H9 (cell line): ENCODE measurements at regions not wholly inside any gene's neighbourhood (a gene's known extent, or its start where the extent isn't known, plus 50 kb on each side); places are given as distances from the start of the nearest gene placed in this dataset.

Source experiments
- DNase-seq: peaks from one replicate; pipeline ENCODE4 v3.0.0-alpha.2; 2017
- H2AFZ ChIP-seq: one replicate; pipeline ENCODE4 v1.6.1; 2013; ENCODE audit warnings: mild to moderate bottlenecking, low read length, control low read depth, moderate library complexity
- H2AK5ac ChIP-seq: 2 replicates; pipeline ENCODE4 v1.6.1; 2013; ENCODE audit warnings: low read length, control low read depth, mixed read lengths; ENCODE audit not compliant: insufficient read length
- H2BK120ac ChIP-seq: one replicate; pipeline ENCODE4 v1.6.1; 2013; ENCODE audit warnings: low read depth, mild to moderate bottlenecking, low read length, control low read depth, inconsistent platforms; ENCODE audit not compliant: poor library complexity, severe bottlenecking
- H2BK12ac ChIP-seq: 2 replicates; pipeline ENCODE4 v1.6.1; 2013; ENCODE audit warnings: low read length, control low read depth, mixed read lengths, low read depth; ENCODE audit not compliant: insufficient read length
- H2BK15ac ChIP-seq: 2 replicates; pipeline ENCODE4 v1.6.1; 2013; ENCODE audit warnings: low read depth, low read length, control low read depth
- H2BK20ac ChIP-seq: one replicate; pipeline ENCODE4 v1.6.1; 2013; ENCODE audit warnings: low read depth, mild to moderate bottlenecking, low read length, control low read depth, inconsistent platforms; ENCODE audit not compliant: poor library complexity, severe bottlenecking
- H2BK5ac ChIP-seq: 2 replicates; pipeline ENCODE4 v1.6.1; 2013; ENCODE audit warnings: low read length, control low read depth, mixed read lengths; ENCODE audit not compliant: insufficient read length
- H3K14ac ChIP-seq: 2 replicates; pipeline ENCODE4 v1.6.1; 2013; ENCODE audit warnings: low read length, control low read depth; ENCODE audit not compliant: insufficient read depth
- H3K18ac ChIP-seq: 2 replicates; pipeline ENCODE4 v1.6.1; 2013; ENCODE audit warnings: low read depth, mild to moderate bottlenecking, mixed read lengths, low read length, control low read depth; ENCODE audit not compliant: insufficient read length
- H3K23ac ChIP-seq: 2 replicates; pipeline ENCODE4 v1.6.1; 2013; ENCODE audit warnings: low read length, control low read depth, mixed read lengths, low read depth; ENCODE audit not compliant: insufficient read length
- H3K23me2 ChIP-seq: 2 replicates; pipeline ENCODE4 v1.6.1; 2013; ENCODE audit warnings: low read depth, mild to moderate bottlenecking, mixed read lengths, low read length, control low read depth; ENCODE audit not compliant: insufficient read length, poor library complexity, severe bottlenecking
- H3K27ac ChIP-seq: 2 replicates; pipeline ENCODE4 v1.5.1; 2013; ENCODE audit warnings: low read length, control low read depth, mixed read lengths, low read depth; ENCODE audit not compliant: insufficient read length
- H3K27me3 ChIP-seq: 2 replicates; pipeline ENCODE4 v1.6.1; 2013; ENCODE audit warnings: low read length, control low read depth, inconsistent platforms; ENCODE audit not compliant: insufficient read depth
- H3K4ac ChIP-seq: 2 replicates; pipeline ENCODE4 v1.6.1; 2013; ENCODE audit warnings: low read depth, mild to moderate bottlenecking, control low read depth, inconsistent platforms, low read length, moderate library complexity
- H3K4me1 ChIP-seq: 2 replicates; pipeline ENCODE4 v1.6.1; 2013; ENCODE audit warnings: low read length, control low read depth, inconsistent platforms; ENCODE audit not compliant: insufficient read depth
- H3K4me2 ChIP-seq: 2 replicates; pipeline ENCODE4 v1.6.1; 2013; ENCODE audit warnings: low read length, control low read depth, mixed read lengths; ENCODE audit not compliant: insufficient read length, insufficient read depth
- H3K56ac ChIP-seq: 2 replicates; pipeline ENCODE4 v1.6.1; 2013; ENCODE audit warnings: low read depth, mild to moderate bottlenecking, mixed read lengths, low read length, control low read depth; ENCODE audit not compliant: insufficient read length
- H3K79me1 ChIP-seq: 2 replicates; pipeline ENCODE4 v1.6.1; 2013; ENCODE audit warnings: low read depth, mild to moderate bottlenecking, moderate library complexity, low read length, control low read depth, inconsistent platforms; ENCODE audit not compliant: insufficient read depth, poor library complexity, severe bottlenecking
- H3K79me2 ChIP-seq: 2 replicates; pipeline ENCODE4 v1.6.1; 2013; ENCODE audit warnings: low read length, control low read depth, inconsistent platforms; ENCODE audit not compliant: insufficient read depth
- H3K9ac ChIP-seq: 2 replicates; pipeline ENCODE4 v1.6.1; 2013; ENCODE audit warnings: low read length, control low read depth, mixed read lengths; ENCODE audit not compliant: insufficient read length; ENCODE audit errors: extremely low read depth
- H3K9me3 ChIP-seq: one replicate; pipeline ENCODE4 v1.6.1; 2013; ENCODE audit warnings: low read depth, low read length, inconsistent platforms; ENCODE audit not compliant: control insufficient read depth
- H3T11ph ChIP-seq: one replicate; pipeline ENCODE4 v1.6.1; 2013; ENCODE audit warnings: mild to moderate bottlenecking, low read length, control low read depth, inconsistent platforms
- H4K20me1 ChIP-seq: one replicate; pipeline ENCODE4 v1.6.1; 2013; ENCODE audit not compliant: control insufficient read depth, insufficient read length, insufficient read depth
- H4K5ac ChIP-seq: 2 replicates; pipeline ENCODE4 v1.6.1; 2013; ENCODE audit warnings: low read depth, mild to moderate bottlenecking, mixed read lengths, low read length, control low read depth; ENCODE audit not compliant: insufficient read length
- H4K8ac ChIP-seq: replicated peaks from 2 replicates; pipeline ENCODE4 v1.6.1; 2013; ENCODE audit warnings: low read length, control low read depth, mixed read lengths, low read depth; ENCODE audit not compliant: insufficient read length
- H4K91ac ChIP-seq: 2 replicates; pipeline ENCODE4 v1.6.1; 2013; ENCODE audit warnings: low read depth, mild to moderate bottlenecking, moderate library complexity, mixed read lengths, low read length, control low read depth; ENCODE audit not compliant: insufficient read length
- H3K27ac Mint-ChIP-seq, 3 experiments: 2 replicates in 2 of 3; 3 replicates in 1 of 3; pipeline ENCODE4 v1.8.0; 2020 to 2021; ENCODE audit warnings: mixed read lengths in 3 of 3, mild to moderate bottlenecking in 1 of 3, moderate library complexity in 1 of 3
- H3K27me3 Mint-ChIP-seq: 2 replicates; pipeline ENCODE4 v1.8.0; 2021; ENCODE audit warnings: low read depth, mild to moderate bottlenecking, moderate library complexity, mixed read lengths
- H3K36me3 Mint-ChIP-seq, 3 experiments: 2 replicates in 2 of 3; 3 replicates in 1 of 3; pipeline ENCODE4 v1.8.0; 2020 to 2021; ENCODE audit warnings: low read depth in 3 of 3, mixed read lengths in 3 of 3; ENCODE audit not compliant: insufficient read depth in 1 of 3
- H3K4me1 Mint-ChIP-seq, 2 experiments: 2 replicates each; pipeline ENCODE4 v1.8.0; 2020; ENCODE audit warnings: mixed read lengths in 2 of 2
- H3K4me3 Mint-ChIP-seq, 2 experiments: 2 replicates in 1 of 2; 3 replicates in 1 of 2; pipeline ENCODE4 v1.8.0; 2020 to 2021; ENCODE audit warnings: mild to moderate bottlenecking in 2 of 2, mixed read lengths in 2 of 2, moderate library complexity in 1 of 2
- H3K9me3 Mint-ChIP-seq, 2 experiments: 2 replicates in 1 of 2; 3 replicates in 1 of 2; pipeline ENCODE4 v1.8.0; 2020; ENCODE audit warnings: mild to moderate bottlenecking in 2 of 2, mixed read lengths in 2 of 2, moderate library complexity in 1 of 2
- WGBS: extraction: QIAGEN DNeasy Blood & Tissue Kit; methylation state at CpG from one replicate; pipeline ENCODE4 v1.1.7; 2013; ENCODE audit warnings: missing lambda C conversion rate, low lambda C conversion rate, mixed read lengths; ENCODE audit not compliant: insufficient read length; ENCODE audit errors: extremely low coverage; 5-methylcytosine and 5-hydroxymethylcytosine counted together
- TF ChIP-seq, protein P1 (sequence below): fragments of 200-600 bp; sonication (generic); conservative IDR thresholded peaks from 3 replicates; pipeline ENCODE4 v1.8.0; 2021; ENCODE audit warnings: antibody characterized with exemption, mild to moderate bottlenecking

DNA sequence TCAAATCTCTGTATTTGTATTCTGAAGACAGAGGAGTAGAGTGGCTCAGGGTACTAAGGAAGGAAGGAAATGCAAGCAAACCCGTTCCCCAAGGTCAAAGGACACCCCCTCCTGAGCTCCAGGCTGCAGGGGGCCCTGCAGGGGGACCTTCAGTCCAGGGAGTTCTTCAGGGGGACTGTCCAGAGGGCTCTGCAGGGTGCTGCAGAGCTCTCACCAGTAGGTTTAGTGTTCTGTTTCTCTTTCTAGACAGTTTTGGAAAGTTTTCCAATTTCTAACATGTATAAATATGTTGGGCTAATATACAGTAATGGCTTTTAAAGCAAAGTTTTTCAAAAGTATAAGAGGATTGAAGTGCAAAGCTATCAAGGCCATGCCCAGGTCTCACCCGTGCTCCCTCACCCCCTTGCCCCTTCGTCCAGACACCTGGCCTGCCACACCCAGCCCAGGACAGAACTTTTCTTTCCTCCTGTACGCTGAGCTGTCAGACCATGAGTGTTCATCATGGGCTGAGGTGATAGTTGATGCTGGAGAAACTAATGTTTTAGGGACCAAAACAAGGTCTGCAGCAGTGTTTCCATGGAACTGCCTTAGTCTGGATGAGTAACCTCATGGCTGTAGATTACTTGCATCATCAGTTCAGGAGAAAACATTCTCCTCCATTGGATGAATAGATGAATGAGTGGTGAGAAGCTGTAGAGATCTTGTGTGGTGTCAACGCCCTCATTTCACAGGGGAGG lies 134.2 kb downstream of the GLI2 start:
- H3K79me2 ChIP-seq = no peaks in the 10 kb centered on the region; the same call in 1 of the 2 replicates
- WGBS = no CpG with 5 or more reads among the region's 5 CpGs

More for the DNA sequence above, 134.2 kb downstream of the GLI2 start:
- Histone ChIP-seq H3K14ac (no peak overlapping the region), H3K9ac (no peak overlapping the region), H4K91ac (no peak overlapping the region), H3K9me3 (no peaks in the 10 kb centered on the region), H3K27me3 (no peaks in the 10 kb centered on the region), H2BK12ac (no peak overlapping the region), H3K4me2 (no peak overlapping the region), H4K8ac (no peak overlapping the region), H3K23ac (no peak overlapping the region), H2AFZ (no peak overlapping the region), H3K4me1 (no peaks in the 10 kb centered on the region; the same call in 1 of the 2 replicates), H3K18ac (no peak overlapping the region), H3T11ph (no peak overlapping the region), H2BK5ac (no peak overlapping the region), H4K5ac (no peak overlapping the region), H3K4ac (no peak overlapping the region), H2BK120ac (no peak overlapping the region), H2AK5ac (no peak overlapping the region), H2BK20ac (no peak overlapping the region), H3K27ac (no peak overlapping the region), H3K79me1 (no peaks in the 10 kb centered on the region), H3K56ac (no peak overlapping the region), H4K20me1 (no peaks in the 10 kb centered on the region), H2BK15ac (no peak overlapping the region), H3K23me2 (peaks cover 2% of the 10 kb centered on the region)
- no peak for DNase-seq
- Mint-ChIP-seq H3K27ac (no peak overlapping the region), H3K27me3 (peaks cover 3% of the 10 kb centered on the region), H3K4me1 (peaks cover 54 to 63% of the 10 kb centered on the region in 2 experiments), H3K4me3 (no peak overlapping the region), H3K9me3 (no peaks in the 10 kb centered on the region), H3K36me3 (peaks cover 0 to 1% (median 0%) of the 10 kb centered on the region in 3 experiments; a peak in 1 of 7 replicates)
- TF ChIP-seq, protein P1, sequence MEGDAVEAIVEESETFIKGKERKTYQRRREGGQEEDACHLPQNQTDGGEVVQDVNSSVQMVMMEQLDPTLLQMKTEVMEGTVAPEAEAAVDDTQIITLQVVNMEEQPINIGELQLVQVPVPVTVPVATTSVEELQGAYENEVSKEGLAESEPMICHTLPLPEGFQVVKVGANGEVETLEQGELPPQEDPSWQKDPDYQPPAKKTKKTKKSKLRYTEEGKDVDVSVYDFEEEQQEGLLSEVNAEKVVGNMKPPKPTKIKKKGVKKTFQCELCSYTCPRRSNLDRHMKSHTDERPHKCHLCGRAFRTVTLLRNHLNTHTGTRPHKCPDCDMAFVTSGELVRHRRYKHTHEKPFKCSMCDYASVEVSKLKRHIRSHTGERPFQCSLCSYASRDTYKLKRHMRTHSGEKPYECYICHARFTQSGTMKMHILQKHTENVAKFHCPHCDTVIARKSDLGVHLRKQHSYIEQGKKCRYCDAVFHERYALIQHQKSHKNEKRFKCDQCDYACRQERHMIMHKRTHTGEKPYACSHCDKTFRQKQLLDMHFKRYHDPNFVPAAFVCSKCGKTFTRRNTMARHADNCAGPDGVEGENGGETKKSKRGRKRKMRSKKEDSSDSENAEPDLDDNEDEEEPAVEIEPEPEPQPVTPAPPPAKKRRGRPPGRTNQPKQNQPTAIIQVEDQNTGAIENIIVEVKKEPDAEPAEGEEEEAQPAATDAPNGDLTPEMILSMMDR = no peak
